Glutamatergic neuron (in vitro differentiated cells): ENCODE measurements at regions not wholly inside any gene's neighbourhood (a gene's known extent, or its start where the extent isn't known, plus 50 kb on each side); places are given as distances from the start of the nearest gene placed in this dataset.

Experiments
- DNase-seq: peaks from one replicate; pipeline ENCODE4 v3.0.0; 2022
- H3K27ac Mint-ChIP-seq: one replicate; pipeline ENCODE4 v1.8.0; 2020; ENCODE audit warnings: mild to moderate bottlenecking, mixed read lengths, inconsistent platforms; ENCODE audit not compliant: unreplicated experiment
- H3K27me3 Mint-ChIP-seq: one replicate; pipeline ENCODE4 v1.8.0; 2020; ENCODE audit warnings: mild to moderate bottlenecking, moderate library complexity, mixed read lengths, inconsistent platforms; ENCODE audit not compliant: unreplicated experiment
- H3K36me3 Mint-ChIP-seq: one replicate; pipeline ENCODE4 v1.8.0; 2020; ENCODE audit warnings: mild to moderate bottlenecking, mixed read lengths, inconsistent platforms; ENCODE audit not compliant: unreplicated experiment
- H3K4me1 Mint-ChIP-seq: one replicate; pipeline ENCODE4 v1.8.0; 2020; ENCODE audit warnings: mild to moderate bottlenecking, low read depth, mixed read lengths, inconsistent platforms; ENCODE audit not compliant: unreplicated experiment
- H3K4me3 Mint-ChIP-seq: one replicate; pipeline ENCODE4 v1.8.0; 2020; ENCODE audit warnings: mild to moderate bottlenecking, mixed read lengths, inconsistent platforms; ENCODE audit not compliant: unreplicated experiment
- H3K9me3 Mint-ChIP-seq: one replicate; pipeline ENCODE4 v1.8.0; 2020; ENCODE audit warnings: mild to moderate bottlenecking, moderate library complexity, mixed read lengths, inconsistent platforms; ENCODE audit not compliant: unreplicated experiment
- CTCF ChIP-seq: fragments of 200-600 bp; sonication (generic); IDR thresholded peaks from one replicate; pipeline ENCODE4 v1.5.0; 2021; ENCODE audit not compliant: partially characterized antibody, unreplicated experiment

- Mint-ChIP-seq H3K27ac (no peak overlapping the region), H3K36me3 (no peaks in the 10 kb centered on the region), H3K4me3 (no peak overlapping the region), H3K4me1 (peaks cover 14% of the 10 kb centered on the region), H3K27me3 (no peaks in the 10 kb centered on the region), H3K9me3 (no peaks in the 10 kb centered on the region)
- TF ChIP-seq CTCF, result no peak
- no peak for DNase-seq
Measured at GRCh38 chr17:12510535-12510934, 155.2 kb upstream of the MYOCD start.

- no peak overlapping the region for H3K4me3 Mint-ChIP-seq
- H3K9me3 Mint-ChIP-seq, result no peaks in the 10 kb centered on the region
- no peak for TF ChIP-seq CTCF
- no peak for DNase-seq
- no peaks in the 10 kb centered on the region for H3K36me3 Mint-ChIP-seq
- H3K4me1 Mint-ChIP-seq, result no peaks in the 10 kb centered on the region
- no peaks in the 10 kb centered on the region for H3K27me3 Mint-ChIP-seq
- no peak overlapping the region for H3K27ac Mint-ChIP-seq
Measured at GRCh38 chr17:12512694-12513355, 152.9 kb upstream of the MYOCD start.

GRCh38 chr17:12514596-12514995, 151.1 kb upstream of the MYOCD start:
- no peak overlapping the region for H3K27ac Mint-ChIP-seq
- H3K36me3 Mint-ChIP-seq, result no peaks in the 10 kb centered on the region
- H3K4me1 Mint-ChIP-seq, result no peaks in the 10 kb centered on the region
- DNase-seq, result no peak
- no peaks in the 10 kb centered on the region for H3K9me3 Mint-ChIP-seq
- H3K4me3 Mint-ChIP-seq, result no peak overlapping the region
- no peak for TF ChIP-seq CTCF
- no peaks in the 10 kb centered on the region for H3K27me3 Mint-ChIP-seq

- Mint-ChIP-seq H3K4me1 (peaks cover 10% of the 10 kb centered on the region), H3K9me3 (peaks cover 4% of the 10 kb centered on the region)
- DNase-seq, result no peak
Measured at GRCh38 chr17:12519956-12520594, 145.6 kb upstream of the MYOCD start.

More at GRCh38 chr17:12519956-12520594, 145.6 kb upstream of the MYOCD start:
- Mint-ChIP-seq H3K27ac (no peak overlapping the region), H3K27me3 (no peaks in the 10 kb centered on the region), H3K36me3 (no peaks in the 10 kb centered on the region), H3K4me3 (no peak overlapping the region)
- no peak for TF ChIP-seq CTCF
